GM13976 (cell line): ENCODE measurements at regions not wholly inside any gene's neighbourhood (a gene's known extent, or its start where the extent isn't known, plus 50 kb on each side); places are given as distances from the start of the nearest gene placed in this dataset.

Experiments used
- DNase-seq: peaks from one replicate; pipeline ENCODE4 v3.0.0; 2012; ENCODE audit warnings: low spot score
- CTCF ChIP-seq: IDR thresholded peaks from 2 replicates; pipeline ENCODE4 v1.5.1; 2012; ENCODE audit warnings: borderline replicate concordance, mild to moderate bottlenecking; ENCODE audit not compliant: insufficient read depth; ENCODE audit errors: extremely low read depth, missing control alignments, control extremely low read depth
- in situ Hi-C: fragments of 300-500 bp; cut with MboI; formaldehyde crosslinking; loops from one replicate; pipeline ENCODE4 v1.12.0; 2022; ENCODE audit warnings: low sequenced_read_pairs, mixed read lengths, inconsistent platforms; ENCODE audit not compliant: unreplicated experiment

- DNase-seq, result no peak
- in situ Hi-C loops, result no loop called here
- no peak for TF ChIP-seq CTCF
These were observed 164.9 kb downstream of the CDH26 start for GRCh38 chr20:60123096-60123495.

- in situ Hi-C loops, result no loop called here
- no peak for TF ChIP-seq CTCF
- no peak for DNase-seq
These were observed 165.4 kb downstream of the CDH26 start for GRCh38 chr20:60123652-60124051.

GRCh38 chr20:60124776-60125381 lies 166.7 kb downstream of the CDH26 start:
- in situ Hi-C loops, result no loop called here
- no peak for DNase-seq

GRCh38 chr20:60125513-60125912 lies 167.3 kb downstream of the CDH26 start:
- no peak for DNase-seq
- TF ChIP-seq CTCF, result no peak
- in situ Hi-C loops, result no loop called here

More at GRCh38 chr20:60124776-60125381, 166.7 kb downstream of the CDH26 start:
- TF ChIP-seq CTCF, result no peak

GRCh38 chr20:60126975-60127374 lies 168.8 kb downstream of the CDH26 start:
- DNase-seq, result no peak
- in situ Hi-C loops, result no loop called here
- TF ChIP-seq CTCF, result no peak

GRCh38 chr20:60131375-60131774 lies 173.2 kb downstream of the CDH26 start:
- in situ Hi-C loops, result no loop called here
- no peak for TF ChIP-seq CTCF
- no peak for DNase-seq
